Keratinocyte (primary cell): ENCODE measurements at regions not wholly inside any gene's neighbourhood (a gene's known extent, or its start where the extent isn't known, plus 50 kb on each side); places are given as distances from the start of the nearest gene placed in this dataset.

Experiments
- DNase-seq: peaks from one replicate; pipeline ENCODE4 v3.0.0-alpha.2; 2011; ENCODE audit warnings: low read depth, missing footprints, low spot score
- FAIRE-seq: peaks from 2 replicates; lab custom pipeline; 2011; peaks lifted over from hg19 to GRCh38; lab: Jason Lieb, UNC
- H2AFZ ChIP-seq: 2 replicates; pipeline ENCODE4 v1.6.0; 2012; ENCODE audit warnings: low read length, control low read depth, inconsistent platforms; ENCODE audit not compliant: control insufficient read depth
- H3K27ac ChIP-seq: 2 replicates; pipeline ENCODE4 v1.5.1; 2011; ENCODE audit warnings: low read length; ENCODE audit not compliant: control insufficient read depth, insufficient read depth
- H3K27me3 ChIP-seq: 3 replicates; pipeline ENCODE4 v1.6.0; 2011; ENCODE audit warnings: low read length; ENCODE audit not compliant: control insufficient read depth, insufficient read depth; ENCODE audit errors: extremely low read depth
- H3K36me3 ChIP-seq, 2 experiments: 2 replicates in 1 of 2; 3 replicates in 1 of 2; pipeline ENCODE4 v1.5.1; 2011; ENCODE audit warnings: low read length in 2 of 2, mild to moderate bottlenecking in 1 of 2; ENCODE audit not compliant: control insufficient read depth in 2 of 2, insufficient read depth in 2 of 2; ENCODE audit errors: extremely low read depth in 1 of 2
- H3K4me1 ChIP-seq: 3 replicates; pipeline ENCODE4 v1.5.1; 2011; ENCODE audit warnings: low read length; ENCODE audit not compliant: control insufficient read depth, insufficient read depth; ENCODE audit errors: extremely low read depth
- H3K4me2 ChIP-seq: 3 replicates; pipeline ENCODE4 v1.6.0; 2011; ENCODE audit warnings: low read depth, low read length; ENCODE audit not compliant: control insufficient read depth, insufficient read depth; ENCODE audit errors: extremely low read depth
- H3K4me3 ChIP-seq, 3 experiments: fragments of 200-600 bp in 1 of 3; sonication (generic) in 1 of 3; 2 replicates in 2 of 3; 3 replicates in 1 of 3; pipeline ENCODE4 v1.5.1; 2011 to 2016; ENCODE audit warnings: low read length in 3 of 3, mild to moderate bottlenecking in 3 of 3, control low read depth in 2 of 3, inconsistent platforms in 1 of 3, low read depth in 1 of 3, mixed read lengths in 1 of 3, mixed run types in 1 of 3, moderate library complexity in 1 of 3; ENCODE audit not compliant: control insufficient read depth in 2 of 3, insufficient read depth in 2 of 3; ENCODE audit errors: extremely low read depth in 1 of 3
- H3K79me2 ChIP-seq: 2 replicates; pipeline ENCODE4 v1.6.0; 2012; ENCODE audit warnings: low read length; ENCODE audit not compliant: control insufficient read depth, insufficient read depth
- H3K9ac ChIP-seq: 3 replicates; pipeline ENCODE4 v1.6.0; 2011; ENCODE audit warnings: low read length; ENCODE audit not compliant: control insufficient read depth, insufficient read depth; ENCODE audit errors: extremely low read depth
- H3K9me1 ChIP-seq: 3 replicates; pipeline ENCODE4 v1.6.0; 2011; ENCODE audit warnings: low read length; ENCODE audit not compliant: control insufficient read depth, insufficient read depth; ENCODE audit errors: extremely low read depth
- H3K9me3 ChIP-seq: 2 replicates; pipeline ENCODE4 v1.5.1; 2012; ENCODE audit warnings: low read depth, low read length; ENCODE audit not compliant: control insufficient read depth
- H4K20me1 ChIP-seq: 3 replicates; pipeline ENCODE4 v1.6.0; 2011; ENCODE audit warnings: low read length; ENCODE audit not compliant: control insufficient read depth, insufficient read depth; ENCODE audit errors: extremely low read depth
- CTCF ChIP-seq, 3 experiments: IDR thresholded peaks in 1 of 3; conservative IDR thresholded peaks in 1 of 3; optimal IDR thresholded peaks in 1 of 3; 2 replicates in 2 of 3; 3 replicates in 1 of 3; pipeline versions ENCODE3 to v1.5.1; 2011; ENCODE audit warnings: low read length in 3 of 3, mild to moderate bottlenecking in 3 of 3, moderate library complexity in 2 of 3, control low read depth in 1 of 3, inconsistent platforms in 1 of 3; ENCODE audit not compliant: insufficient read depth in 2 of 3; ENCODE audit errors: extremely low read depth in 1 of 3
- EZH2 ChIP-seq: IDR thresholded peaks from one replicate; pipeline ENCODE4 v1.6.1; 2012; ENCODE audit warnings: inconsistent platforms, mild to moderate bottlenecking, low read length, moderate library complexity
- dilution Hi-C: fragments of 300-500 bp; cut with MboI; formaldehyde crosslinking; loops from one replicate; pipeline ENCODE4 v1.7.0; 2020; ENCODE audit warnings: low sequenced_read_pairs; ENCODE audit not compliant: extremely low pct_ligation_motif_present

GRCh38 chr6:141969201-141969600, 163.5 kb upstream of the GJE1 start:
- Histone ChIP-seq H3K9me3 (no peaks in the 10 kb centered on the region), H3K9ac (no peak overlapping the region), H3K27ac (no peak overlapping the region), H2AFZ (no peak overlapping the region), H3K79me2 (no peaks in the 10 kb centered on the region), H3K4me3 (no peak overlapping the region), H3K4me1 (no peaks in the 10 kb centered on the region), H3K27me3 (no peaks in the 10 kb centered on the region), H4K20me1 (no peaks in the 10 kb centered on the region), H3K9me1 (no peaks in the 10 kb centered on the region), H3K36me3 (no peaks in the 10 kb centered on the region), H3K4me2 (no peak overlapping the region)
- no peak for DNase-seq
- FAIRE-seq: no peak
- TF ChIP-seq CTCF (optimal IDR thresholded peaks at IDR 0.05 in 1 of 3, IDR thresholded peaks at IDR 0.05 in 1 of 3, conservative IDR thresholded peaks at IDR 0.05 in 1 of 3; ENCODE audit: extremely low read depth in 1 of 3, insufficient read depth in 2 of 3, low read length in 3 of 3): no peak
- TF ChIP-seq EZH2: no peak
- dilution Hi-C loops: no loop called here

- Histone ChIP-seq H3K9ac (no peak overlapping the region), H3K36me3 (no peaks in the 10 kb centered on the region), H2AFZ (no peak overlapping the region), H4K20me1 (no peaks in the 10 kb centered on the region), H3K27me3 (no peaks in the 10 kb centered on the region), H3K4me1 (no peaks in the 10 kb centered on the region), H3K27ac (no peak overlapping the region), H3K9me3 (no peaks in the 10 kb centered on the region), H3K9me1 (no peaks in the 10 kb centered on the region), H3K79me2 (no peaks in the 10 kb centered on the region), H3K4me2 (no peak overlapping the region), H3K4me3 (no peak overlapping the region)
- no peak for DNase-seq
- dilution Hi-C loops: no loop called here
- no peak for FAIRE-seq
- no peak for TF ChIP-seq EZH2
- TF ChIP-seq CTCF (optimal IDR thresholded peaks at IDR 0.05 in 1 of 3, IDR thresholded peaks at IDR 0.05 in 1 of 3, conservative IDR thresholded peaks at IDR 0.05 in 1 of 3; ENCODE audit: extremely low read depth in 1 of 3, insufficient read depth in 2 of 3, low read length in 3 of 3): no peak
Measured at GRCh38 chr6:141968632-141969031, 164.1 kb upstream of the GJE1 start.
